Smooth muscle cell of the brain vasculature (primary cell): ENCODE measurements at regions not wholly inside any gene's neighbourhood (a gene's known extent, or its start where the extent isn't known, plus 50 kb on each side); places are given as distances from the start of the nearest gene placed in this dataset.

Source experiments
- DNase-seq: peaks from one replicate; pipeline ENCODE4 v3.0.0-alpha.2; 2012; ENCODE audit warnings: low read depth, low spot score

DNA sequence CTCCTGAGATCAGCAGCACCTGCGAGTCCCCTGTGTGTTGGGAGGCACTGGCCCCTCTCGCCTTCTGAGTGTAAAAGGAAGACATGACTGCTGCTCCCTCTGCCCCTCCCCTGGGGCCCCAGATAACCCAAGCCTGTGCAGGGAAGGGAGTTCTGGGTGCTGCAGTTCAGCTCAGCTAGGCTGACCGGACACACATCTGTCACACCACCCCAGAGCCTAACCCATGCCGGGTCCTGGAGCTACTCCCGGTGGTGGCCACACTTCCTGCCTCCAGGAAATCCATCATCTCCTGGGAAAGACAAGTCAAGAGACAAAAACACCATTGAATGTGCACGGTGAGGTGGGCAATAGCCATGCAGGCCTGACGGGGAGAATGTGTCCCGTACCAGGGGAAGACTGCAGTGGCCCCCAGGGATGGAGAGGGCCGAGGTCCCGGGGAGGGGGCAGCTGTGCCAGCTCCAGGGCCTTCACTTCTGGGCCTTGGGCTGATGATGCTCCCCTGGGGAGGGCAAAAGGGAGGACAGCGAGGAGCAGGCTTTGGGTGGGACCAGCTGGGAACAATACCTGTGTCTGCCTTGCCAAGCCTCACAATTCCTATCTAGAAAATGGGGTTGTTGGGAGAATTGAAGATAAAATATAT, 210.6 kb downstream of the TFCP2L1 start:
- DNase-seq, result no peak

DNA sequence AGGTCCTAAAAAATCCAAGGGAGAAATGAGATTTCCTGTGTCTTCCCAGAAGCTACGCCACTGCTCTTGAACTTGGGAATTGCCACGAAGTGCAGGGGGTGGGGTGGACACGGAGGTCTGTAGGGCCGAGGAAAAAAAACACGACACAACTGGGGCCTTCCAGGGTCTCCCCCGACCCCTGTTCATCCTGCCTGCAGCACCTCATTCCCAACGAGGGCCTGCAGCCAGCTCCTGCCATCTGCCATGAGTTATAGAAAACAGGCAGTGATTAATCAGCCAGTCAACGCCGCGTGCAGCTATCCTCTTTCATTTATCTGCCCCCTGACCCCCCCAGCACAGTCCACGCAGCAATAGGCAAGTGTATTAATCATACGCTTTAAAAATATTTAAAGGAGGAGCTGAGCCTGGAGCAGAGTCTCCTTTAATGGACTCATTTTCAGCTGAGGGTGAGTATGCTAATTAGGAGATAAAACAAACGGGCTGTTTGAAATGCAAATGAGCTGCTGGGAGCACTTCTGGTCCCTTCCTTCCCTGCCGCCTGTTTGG, 209.9 kb downstream of the TFCP2L1 start:
- DNase-seq, result peak; percentile 39

DNA sequence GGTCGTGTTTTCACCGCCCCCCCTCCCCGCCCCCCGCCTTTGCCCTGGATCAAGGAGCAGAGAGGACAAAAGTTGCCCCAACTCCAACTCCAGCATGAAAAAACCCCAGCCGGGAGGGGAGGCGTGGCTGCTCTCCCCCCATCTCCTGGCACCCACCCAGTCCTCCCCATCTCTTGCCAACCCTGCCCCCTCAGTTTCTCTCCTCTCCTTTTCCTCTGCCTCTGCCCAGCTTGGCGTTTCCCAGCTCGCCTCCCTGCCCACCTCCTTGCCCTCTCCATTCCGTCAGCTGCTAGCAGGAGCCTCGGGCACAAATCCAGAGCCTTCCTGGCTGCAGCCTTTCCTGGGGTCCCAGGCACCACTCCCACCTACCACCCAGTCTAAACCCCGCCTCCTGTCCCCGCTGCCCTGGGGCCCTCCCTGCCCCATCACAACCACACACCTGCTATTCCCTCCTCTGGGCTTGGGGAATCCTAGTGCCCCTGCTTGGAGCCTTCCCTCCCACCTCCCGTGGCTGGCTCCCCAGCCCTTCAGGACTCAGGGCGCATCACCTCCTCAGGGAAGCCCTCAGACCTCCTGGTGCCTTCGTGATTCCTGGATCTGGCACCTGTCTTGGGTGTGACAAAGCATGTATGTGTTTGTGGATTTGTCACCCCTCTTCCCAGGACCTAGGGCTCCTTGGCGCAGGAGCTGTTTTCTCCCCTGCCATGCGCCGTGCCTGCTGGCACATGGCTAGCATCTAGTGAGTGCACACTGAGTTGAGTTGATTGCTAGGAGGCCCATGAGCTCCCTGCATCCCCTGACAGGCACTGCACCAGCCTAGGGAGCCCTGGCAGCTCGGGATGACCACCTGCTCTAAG, 209.1 kb downstream of the TFCP2L1 start:
- no peak for DNase-seq

DNA sequence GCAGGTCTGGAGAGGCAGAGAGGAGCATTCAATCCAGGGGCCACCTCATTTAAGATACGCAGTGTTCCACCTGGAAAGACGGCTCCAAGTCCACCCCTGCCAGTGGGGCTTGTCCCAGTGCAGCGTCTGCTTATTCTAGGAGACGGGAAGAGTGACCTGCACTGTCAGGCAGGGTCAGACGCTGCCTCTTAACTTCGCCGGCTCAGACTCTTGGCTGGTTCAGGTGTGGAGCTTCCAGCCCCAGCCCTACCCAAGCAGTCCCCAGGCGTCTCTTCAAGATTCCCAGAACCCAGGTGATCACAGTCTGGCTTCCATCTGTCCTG, 208.5 kb downstream of the TFCP2L1 start:
- DNase-seq, result no peak

DNA sequence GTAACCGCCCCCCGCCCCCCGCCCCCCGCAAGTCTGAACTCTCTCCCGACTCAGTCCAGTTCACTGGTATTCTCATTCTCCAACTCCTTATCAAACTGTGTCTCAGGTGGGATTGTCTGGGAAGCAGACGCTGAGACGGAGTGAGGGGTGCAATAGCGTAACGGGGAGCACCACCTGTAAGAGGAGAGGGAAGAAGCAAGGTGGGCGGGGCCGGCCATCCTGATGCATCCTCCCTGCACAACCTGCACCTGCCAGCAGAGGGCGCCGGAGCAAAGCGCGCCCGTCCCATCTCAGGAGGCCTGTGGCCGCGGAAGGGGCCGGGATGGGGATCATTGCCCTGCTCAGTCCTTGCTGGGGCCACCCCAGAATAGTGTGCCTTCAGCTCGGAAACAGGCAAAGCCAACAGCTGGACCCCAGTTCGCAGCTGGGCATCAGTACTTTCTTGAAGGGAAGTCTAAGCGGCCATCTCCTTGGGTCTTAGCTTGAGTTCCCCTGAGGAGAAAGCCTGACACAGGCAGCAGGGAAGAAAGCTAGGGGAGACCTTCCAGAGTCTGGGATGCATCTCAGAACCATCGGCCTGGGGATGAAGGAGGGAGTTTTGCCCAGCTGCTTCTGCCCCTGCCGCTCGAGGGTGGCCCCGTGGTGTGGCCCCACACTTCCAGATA, 208.0 kb downstream of the TFCP2L1 start:
- no peak for DNase-seq

DNA sequence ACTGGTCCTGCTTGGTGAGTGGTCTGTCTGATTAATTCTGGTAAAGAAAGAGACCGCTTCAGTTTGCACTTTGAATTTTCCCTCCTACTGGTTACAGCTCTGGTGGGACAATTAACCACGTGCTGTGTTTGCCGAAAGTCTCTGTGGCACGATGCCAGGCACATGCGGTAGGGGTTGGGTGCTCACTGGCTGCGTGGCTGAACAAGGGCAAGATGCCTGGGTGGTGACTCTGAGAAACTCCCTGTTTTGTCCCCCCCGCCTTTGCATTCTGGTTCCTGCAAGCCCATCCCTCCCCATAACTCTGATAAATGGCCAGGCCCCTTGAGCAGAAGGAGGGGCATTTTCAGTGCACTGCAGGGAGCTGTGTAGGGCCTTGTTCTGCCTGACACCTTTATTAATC, 206.1 kb downstream of the TFCP2L1 start:
- DNase-seq, result no peak

DNA sequence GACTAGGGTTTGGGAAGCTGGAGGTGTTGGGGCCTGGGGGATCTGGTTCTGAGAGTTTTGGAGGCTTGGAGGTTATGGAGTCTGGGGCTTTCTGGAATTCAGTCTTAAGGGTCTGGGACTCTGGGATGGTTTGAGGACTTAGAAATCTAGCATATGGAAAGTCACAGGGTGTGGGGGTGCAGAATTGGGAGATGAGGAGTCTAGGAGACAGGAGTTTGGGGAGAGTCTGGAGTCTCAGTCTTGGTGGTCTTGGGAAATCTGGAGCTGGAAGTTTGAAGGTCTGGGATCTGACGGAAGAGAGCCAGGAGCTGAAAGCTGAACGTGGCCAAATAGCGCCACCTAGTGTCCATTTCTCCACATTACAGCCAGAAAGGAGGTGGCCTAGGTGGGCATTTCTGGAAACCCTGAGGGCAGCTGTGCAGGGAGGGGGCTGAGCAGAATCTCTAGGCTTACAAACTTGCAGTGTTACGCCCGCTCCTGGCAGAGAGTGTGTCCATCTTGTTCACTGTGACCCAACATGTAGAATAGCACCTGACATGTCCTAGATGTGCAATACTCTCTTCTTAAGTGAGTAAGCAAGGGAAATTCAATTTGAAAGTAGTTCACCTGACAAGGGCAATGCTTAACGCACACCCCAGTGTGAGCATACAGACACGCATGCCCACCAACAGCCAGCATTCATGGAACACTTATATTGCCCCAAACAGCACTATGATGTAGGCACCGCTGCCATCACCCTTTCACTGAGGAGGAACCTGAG, 204.8 kb downstream of the TFCP2L1 start:
- no peak for DNase-seq

DNA sequence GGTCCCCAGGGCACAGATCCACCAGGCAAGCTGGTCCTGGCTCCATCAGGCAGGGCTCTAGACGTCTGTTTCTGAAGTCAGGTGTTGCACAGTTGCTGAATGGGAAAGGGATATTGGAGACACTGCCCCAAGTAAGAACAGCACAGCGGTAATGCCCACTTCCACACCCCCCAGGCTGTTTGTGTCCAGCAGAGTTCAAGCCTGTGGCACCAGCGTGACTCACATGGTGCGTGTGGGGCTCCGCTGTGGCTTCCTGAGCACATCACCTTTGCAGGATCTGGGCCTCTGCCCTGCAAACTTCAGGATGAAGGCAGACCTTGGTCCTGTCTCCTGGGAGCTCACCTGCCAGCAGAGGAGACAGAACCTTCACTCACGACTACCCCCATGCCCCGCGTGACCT, 203.3 kb downstream of the TFCP2L1 start:
- DNase-seq, result no peak

DNA sequence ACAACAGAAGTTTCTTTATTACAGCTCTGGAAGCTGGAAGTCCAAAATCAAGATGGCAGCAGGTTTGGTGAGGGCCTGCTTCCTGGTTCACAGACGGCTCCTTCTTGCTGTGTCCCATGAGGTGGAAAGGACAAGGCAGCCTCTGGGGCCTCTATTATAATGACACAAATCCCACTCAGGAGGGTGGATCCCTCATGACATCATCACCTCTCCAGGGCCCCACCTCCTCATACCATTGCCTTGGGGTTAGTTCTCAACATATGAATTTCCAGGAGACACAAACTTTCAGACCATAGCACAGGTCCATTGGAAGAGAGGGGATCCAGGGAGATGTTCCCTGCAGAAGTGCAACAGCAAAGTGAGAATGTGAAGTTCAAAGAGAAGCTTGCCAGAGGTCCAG, 202.8 kb downstream of the TFCP2L1 start:
- no peak for DNase-seq

DNA sequence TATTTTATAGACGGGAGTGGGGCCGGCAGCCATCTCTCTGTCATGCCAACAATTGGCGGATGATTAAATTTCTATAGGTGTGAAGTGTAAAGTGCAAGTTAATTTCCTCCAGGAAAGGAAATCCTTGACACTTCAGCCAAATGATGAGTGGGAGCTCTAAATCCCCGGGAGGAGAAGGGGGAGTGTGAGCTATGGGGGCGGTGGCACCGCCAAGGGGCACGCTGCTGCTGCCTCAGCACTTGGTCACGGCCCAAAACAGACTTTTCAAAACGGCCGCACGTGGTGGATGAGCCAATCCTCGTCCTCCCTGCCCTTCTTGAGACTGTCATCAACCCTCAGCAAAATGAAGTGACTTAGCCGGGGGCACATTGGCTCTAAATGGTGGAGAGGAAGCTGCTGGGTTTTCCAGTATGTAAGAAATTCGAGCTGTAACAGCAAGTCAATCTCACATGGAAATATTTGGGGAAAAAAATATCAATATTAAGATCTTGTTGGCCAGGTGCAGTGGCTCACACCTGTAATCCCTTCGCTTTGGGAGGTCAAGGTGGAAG, 200.8 kb downstream of the TFCP2L1 start:
- no peak for DNase-seq

DNA sequence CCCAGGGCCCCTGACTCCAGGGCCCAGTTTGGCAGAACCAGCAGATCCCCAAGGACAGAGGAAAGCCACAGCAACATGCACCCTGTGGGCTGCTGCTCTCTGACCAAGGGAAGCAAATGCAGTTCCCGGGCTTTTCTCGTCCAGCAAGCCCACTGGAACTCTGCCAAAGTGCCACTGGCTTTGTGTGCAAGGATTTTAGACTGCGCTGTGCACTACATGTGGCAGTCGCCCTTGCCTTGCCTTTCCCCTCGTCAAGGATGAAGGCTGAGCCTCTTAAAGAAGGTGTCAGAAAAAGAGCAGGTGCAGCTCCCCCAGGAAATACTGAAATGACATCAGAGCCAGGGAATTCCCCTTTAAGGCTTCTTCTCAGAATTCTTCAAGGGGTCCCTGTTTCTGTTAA, 199.2 kb downstream of the TFCP2L1 start:
- no peak for DNase-seq

DNA sequence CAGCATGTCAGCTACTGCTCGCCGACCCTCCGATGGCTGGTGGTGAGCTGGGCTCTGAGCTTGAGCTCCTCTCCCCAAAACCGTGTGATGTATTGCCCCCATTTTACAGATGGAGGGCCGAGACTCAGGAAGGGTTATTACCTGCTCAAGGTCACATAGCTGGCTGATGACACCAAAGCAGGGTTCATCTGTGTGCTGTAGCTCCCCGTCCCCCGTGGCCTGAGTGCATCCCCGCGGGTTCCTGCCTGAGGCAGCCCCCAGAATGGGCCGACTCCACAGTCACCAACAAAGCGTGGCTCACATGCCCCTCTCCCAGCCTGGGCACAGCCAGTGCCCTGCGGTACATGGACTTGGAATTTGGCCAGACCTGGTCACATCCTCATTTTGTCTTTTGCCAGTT, 198.6 kb downstream of the TFCP2L1 start:
- DNase-seq, result no peak

DNA sequence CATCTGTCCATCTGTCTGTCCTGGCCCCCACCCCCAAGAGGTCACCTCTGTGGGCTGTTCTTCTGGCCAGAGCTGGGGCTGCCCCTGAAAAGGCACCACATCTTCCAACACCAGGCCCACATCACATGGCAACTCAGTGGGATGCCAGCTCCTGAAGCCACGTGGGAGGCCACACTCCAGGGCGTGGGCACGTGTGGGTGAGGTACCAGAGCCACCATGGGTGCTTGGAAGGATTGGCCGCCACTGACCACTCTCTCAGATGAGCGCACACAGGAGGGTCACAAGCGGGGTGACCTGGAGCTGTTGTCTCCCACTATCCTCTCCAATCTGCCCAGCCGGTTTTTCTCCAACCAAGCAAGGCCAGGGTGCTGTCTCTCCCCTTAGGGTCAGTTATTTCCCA, 197.9 kb downstream of the TFCP2L1 start:
- no peak for DNase-seq

DNA sequence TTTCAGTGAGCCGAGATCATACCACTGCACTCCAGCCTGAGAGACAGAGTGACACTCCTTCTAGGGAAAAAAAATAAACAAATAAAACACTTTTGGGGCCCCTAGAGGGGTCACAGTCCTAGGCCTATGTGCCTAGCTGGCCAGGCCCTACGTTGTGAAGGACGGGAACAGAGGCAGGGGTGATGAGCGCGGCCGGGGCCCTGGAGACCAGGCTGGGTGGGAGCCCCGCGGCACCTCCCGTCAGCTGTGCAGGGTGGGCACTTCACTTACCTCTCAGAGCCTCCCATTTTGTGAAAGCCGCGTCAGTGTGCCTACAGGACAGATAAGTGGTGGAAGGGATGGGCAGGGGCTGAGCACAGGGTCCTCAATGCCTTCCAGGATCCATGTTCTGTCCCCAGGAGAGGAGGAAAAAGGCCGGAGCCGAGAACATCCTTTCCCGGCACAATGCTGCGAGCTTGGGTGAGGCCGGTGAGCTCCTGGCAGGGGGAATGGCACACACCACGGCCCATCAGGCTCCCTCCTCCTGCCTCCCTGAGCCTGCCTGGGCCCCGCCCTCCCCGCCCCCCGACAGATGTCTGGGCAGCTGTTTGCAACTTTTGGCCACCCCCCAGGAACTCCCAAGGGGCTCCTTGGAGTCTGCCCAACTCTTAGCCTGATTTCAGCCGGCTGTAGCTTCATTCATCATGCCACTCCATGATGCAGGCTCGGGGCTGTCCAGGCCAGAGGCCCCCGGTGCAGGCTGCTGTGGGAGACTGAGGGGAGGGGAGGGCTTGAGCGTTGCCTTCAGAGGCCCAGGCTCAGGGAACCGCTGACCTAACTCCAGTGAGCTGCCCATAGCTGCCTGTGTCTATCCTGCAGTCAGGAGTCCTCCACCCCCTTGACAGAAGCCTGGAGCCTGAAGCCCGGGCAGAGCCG, 196.5 kb downstream of the TFCP2L1 start:
- no peak for DNase-seq

DNA sequence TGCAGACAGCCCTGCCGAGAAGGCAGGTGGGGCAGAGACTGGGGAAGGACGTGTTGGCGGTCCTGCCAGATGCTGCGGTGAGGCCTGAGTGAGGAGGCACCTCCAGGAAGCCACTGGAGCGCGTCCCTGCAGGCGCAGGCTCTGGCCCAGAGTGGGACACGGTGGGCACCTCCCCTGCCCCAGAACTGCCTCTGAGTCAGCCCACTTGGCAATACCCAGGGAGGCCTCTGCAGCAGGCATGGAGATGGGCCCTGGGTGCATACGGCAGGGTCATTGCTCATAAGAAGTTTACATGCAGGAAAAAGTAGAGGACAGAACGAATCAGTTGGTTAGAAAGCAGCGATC, 195.9 kb downstream of the TFCP2L1 start:
- no peak for DNase-seq

DNA sequence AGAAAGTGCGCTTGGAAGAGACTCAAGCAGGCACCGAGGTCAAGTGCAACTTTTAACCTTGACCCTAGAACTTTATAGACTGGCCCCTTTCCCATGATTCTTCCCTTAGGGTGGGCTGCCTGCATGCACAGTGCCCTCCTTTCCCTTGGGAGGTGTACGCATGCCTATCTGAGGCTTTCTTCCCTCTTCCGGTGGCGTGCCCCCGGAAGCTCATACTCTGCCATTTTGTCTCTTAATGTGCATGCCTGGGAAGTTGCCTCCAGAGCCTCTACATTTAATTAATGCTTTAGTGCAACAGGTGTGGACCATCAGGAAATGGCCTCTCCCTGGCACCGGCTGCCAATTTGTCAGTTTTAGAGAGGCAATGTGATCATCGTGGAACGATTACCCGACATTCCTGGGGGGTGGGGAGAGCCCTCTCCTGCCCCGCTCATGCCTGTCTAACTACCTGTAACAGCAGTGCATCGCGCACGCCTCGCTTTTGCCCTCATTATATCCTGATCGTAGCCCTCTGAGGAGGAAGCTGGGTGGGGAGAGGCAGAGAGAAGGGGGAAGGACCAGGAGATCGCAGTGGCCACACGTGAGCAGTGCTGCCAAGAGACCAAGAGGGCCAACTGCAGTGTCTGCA, 194.8 kb downstream of the TFCP2L1 start:
- DNase-seq, result no peak

DNA sequence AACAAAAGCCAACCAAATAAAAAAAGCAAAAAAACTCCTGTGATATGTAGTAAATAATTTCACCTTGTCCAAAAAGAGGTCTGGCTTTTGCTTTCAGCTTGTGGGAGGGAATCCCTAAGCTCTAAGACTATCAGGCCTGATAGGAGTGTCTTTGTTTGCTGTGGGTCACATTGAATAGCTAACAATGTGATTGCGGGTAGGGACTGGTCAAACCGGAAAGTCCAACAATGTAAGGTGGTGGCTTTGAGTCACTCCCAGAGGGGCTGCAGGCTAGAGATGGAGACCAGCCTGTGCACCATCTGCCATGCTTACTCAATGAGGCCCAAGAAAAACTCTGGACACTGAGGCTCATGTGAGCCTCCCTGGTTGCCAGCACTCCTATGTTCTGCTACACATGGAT, 192.9 kb downstream of the TFCP2L1 start:
- no peak for DNase-seq

DNA sequence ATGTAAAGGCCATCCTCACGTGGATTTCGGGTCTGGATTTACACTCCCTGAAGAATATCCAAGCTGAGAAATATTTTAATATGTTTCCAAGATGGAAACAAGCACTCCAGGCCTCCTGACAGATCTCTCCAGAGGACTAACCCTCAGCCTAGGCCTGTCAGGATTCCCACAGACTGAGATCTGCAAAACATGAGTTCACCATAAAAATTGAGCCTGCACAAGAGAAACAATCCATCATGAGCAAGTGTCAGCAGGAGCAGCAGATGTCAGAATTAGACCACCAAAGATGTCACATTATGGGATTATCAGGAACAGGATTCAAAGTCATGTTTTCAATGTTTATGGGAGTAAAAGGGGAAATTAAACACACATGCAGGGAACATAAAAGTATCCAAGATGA, 191.3 kb downstream of the TFCP2L1 start:
- no peak for DNase-seq

DNA sequence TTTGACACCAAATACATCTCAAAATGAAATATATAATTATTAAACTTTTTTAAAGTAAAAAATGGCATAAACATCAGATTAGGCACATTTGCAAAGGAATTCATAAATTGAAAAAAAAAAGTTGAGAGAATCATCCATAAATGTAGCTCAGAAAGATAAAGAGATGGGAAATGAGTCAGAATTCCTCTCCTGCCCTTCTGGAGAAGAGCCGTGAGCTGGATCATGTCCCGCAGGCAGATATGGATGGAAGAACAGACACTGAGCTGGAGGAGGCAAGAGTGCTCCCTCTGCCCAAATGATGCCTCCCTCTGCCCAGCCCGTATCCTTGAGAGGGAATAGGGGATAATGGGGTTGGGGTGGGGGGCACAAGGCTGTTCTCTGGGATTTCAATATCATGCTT, 190.9 kb downstream of the TFCP2L1 start:
- no peak for DNase-seq

DNA sequence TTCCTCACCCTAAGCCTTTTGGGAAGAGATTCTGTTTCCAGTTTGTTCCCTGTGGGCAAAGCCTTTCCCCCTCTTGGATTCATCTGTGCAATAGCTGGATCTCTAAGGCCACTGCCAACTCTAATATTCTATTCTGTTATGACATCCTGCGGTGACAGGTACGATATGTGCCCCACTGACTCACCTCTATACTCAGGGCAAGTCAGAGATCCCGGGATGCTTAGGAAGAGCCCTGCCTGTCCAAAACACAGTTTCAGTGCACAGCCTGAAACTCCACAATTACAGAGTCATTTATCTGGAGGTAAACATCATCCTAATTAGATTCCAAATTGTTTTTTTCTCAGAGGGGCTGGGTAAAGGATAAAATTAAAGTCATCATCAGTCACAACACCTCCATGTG, 190.2 kb downstream of the TFCP2L1 start:
- no peak for DNase-seq
